GM21529 (cell line): ENCODE measurements at regions not wholly inside any gene's neighbourhood (a gene's known extent, or its start where the extent isn't known, plus 50 kb on each side); places are given as distances from the start of the nearest gene placed in this dataset.
"Not testable (repeated sequence)": the region's sequence is repeated elsewhere in the genome, so short reads cannot be mapped to it uniquely, and the experiment has no call there.

Experiments
- ATAC-seq: cut with Tn5 transposase; IDR thresholded peaks from one replicate; pipeline ENCODE4 v1.9.1; 2021; ENCODE audit not compliant: unreplicated experiment

- ATAC-seq: no peak
Measured at GRCh38 chr5:162603443-162604070, 536.0 kb downstream of the GABRG2 start.

GRCh38 chr5:162607879-162608278 lies 540.3 kb downstream of the GABRG2 start:
- ATAC-seq: no peak

- ATAC-seq: not testable (repeated sequence)
Measured at GRCh38 chr5:162621726-162622263, 554.2 kb downstream of the GABRG2 start.

- no peak for ATAC-seq
Measured at GRCh38 chr5:162624110-162624509, 556.5 kb downstream of the GABRG2 start.

GRCh38 chr5:162637481-162637880 lies 569.9 kb downstream of the GABRG2 start:
- ATAC-seq: no peak

- ATAC-seq: no peak
Measured at GRCh38 chr5:162638849-162639248, 571.3 kb downstream of the GABRG2 start.

- no peak for ATAC-seq
Measured at GRCh38 chr5:162641142-162641813, 573.7 kb downstream of the GABRG2 start.

- no peak for ATAC-seq
Measured at GRCh38 chr5:162654661-162655405, 587.3 kb downstream of the GABRG2 start.

- ATAC-seq: no peak
Measured at GRCh38 chr5:162657076-162657475, 589.5 kb downstream of the GABRG2 start.

GRCh38 chr5:162664846-162665245 lies 597.3 kb downstream of the GABRG2 start:
- no peak for ATAC-seq

- ATAC-seq: no peak
Measured at GRCh38 chr5:162668926-162669325, 601.4 kb downstream of the GABRG2 start.

- ATAC-seq: no peak
Measured at GRCh38 chr5:162672061-162672460, 604.5 kb downstream of the GABRG2 start.

GRCh38 chr5:162683284-162683683 lies 615.7 kb downstream of the GABRG2 start:
- ATAC-seq: no peak

- ATAC-seq: no peak
Measured at GRCh38 chr5:162684145-162684544, 616.6 kb downstream of the GABRG2 start.

- ATAC-seq: no peak
Measured at GRCh38 chr5:162685302-162685701, 617.7 kb downstream of the GABRG2 start.

- not testable (repeated sequence) for ATAC-seq
Measured at GRCh38 chr5:162696272-162696671, 628.7 kb downstream of the GABRG2 start.

- ATAC-seq: no peak
Measured at GRCh38 chr5:162699361-162699760, 631.8 kb downstream of the GABRG2 start.

GRCh38 chr5:162703914-162704313 lies 636.3 kb downstream of the GABRG2 start:
- ATAC-seq: no peak

- ATAC-seq: no peak
Measured at GRCh38 chr5:162711244-162711643, 643.7 kb downstream of the GABRG2 start.

- no peak for ATAC-seq
Measured at GRCh38 chr5:162719720-162720119, 652.1 kb downstream of the GABRG2 start.

- ATAC-seq: no peak
Measured at GRCh38 chr5:162721125-162721524, 653.6 kb downstream of the GABRG2 start.

GRCh38 chr5:162752612-162753011 lies 684.8 kb upstream of the CCNG1 start:
- ATAC-seq: no peak
